Stimulated activated CD8-positive, alpha-beta memory T cell treated with anti-CD3 and anti-CD28 coated beads, Interleukin-7, amount 100 ng/mL, for 4 hours (primary cell): ENCODE measurements at regions not wholly inside any gene's neighbourhood (a gene's known extent, or its start where the extent isn't known, plus 50 kb on each side); places are given as distances from the start of the nearest gene placed in this dataset.
"Not testable (repeated sequence)": the region's sequence is repeated elsewhere in the genome, so short reads cannot be mapped to it uniquely, and the experiment has no call there.

ENCODE experiments used
- DNase-seq, 2 donors: peaks; one replicate each; pipeline ENCODE4 v3.0.0-alpha.2; 2020; ENCODE audit warnings: low read depth in 2 of 2

- DNase-seq, result no peak
Measured at GRCh38 chr2:3036432-3037125, 341.0 kb downstream of the EIPR1 start.

GRCh38 chr2:3035385-3036050 lies 342.1 kb downstream of the EIPR1 start:
- no peak for DNase-seq

- no peak for DNase-seq
Measured at GRCh38 chr2:3034856-3035255, 342.8 kb downstream of the EIPR1 start.

GRCh38 chr2:3034396-3034795 lies 343.2 kb downstream of the EIPR1 start:
- no peak for DNase-seq

- DNase-seq, result no peak
Measured at GRCh38 chr2:3033315-3033714, 344.3 kb downstream of the EIPR1 start.

- DNase-seq, result not testable (repeated sequence)
Measured at GRCh38 chr2:3030791-3031190, 346.8 kb downstream of the EIPR1 start.

- DNase-seq, result no peak
Measured at GRCh38 chr2:3025984-3026383, 351.6 kb downstream of the EIPR1 start.

- DNase-seq, result no peak
Measured at GRCh38 chr2:3025261-3025660, 352.4 kb downstream of the EIPR1 start.

GRCh38 chr2:3024401-3024935 lies 353.1 kb downstream of the EIPR1 start:
- DNase-seq, result no peak

- DNase-seq, result no peak
Measured at GRCh38 chr2:3023531-3023930, 354.1 kb downstream of the EIPR1 start.

GRCh38 chr2:3022841-3023372 lies 354.7 kb downstream of the EIPR1 start:
- DNase-seq, result no peak

- DNase-seq, result no peak
Measured at GRCh38 chr2:3021720-3022119, 355.9 kb downstream of the EIPR1 start.

- DNase-seq, result no peak
Measured at GRCh38 chr2:3010001-3010400, 367.6 kb downstream of the EIPR1 start.

GRCh38 chr2:3009483-3009882 lies 368.1 kb downstream of the EIPR1 start:
- DNase-seq, result no peak

GRCh38 chr2:3009005-3009404 lies 368.6 kb downstream of the EIPR1 start:
- DNase-seq, result no peak

- no peak for DNase-seq
Measured at GRCh38 chr2:3008561-3008960, 369.1 kb downstream of the EIPR1 start.

GRCh38 chr2:3007135-3007534 lies 370.5 kb downstream of the EIPR1 start:
- DNase-seq, result no peak

- DNase-seq, result no peak
Measured at GRCh38 chr2:3005859-3006501, 371.6 kb downstream of the EIPR1 start.

GRCh38 chr2:3001615-3002560 lies 375.7 kb downstream of the EIPR1 start:
- DNase-seq, result no peak

GRCh38 chr2:3000968-3001367 lies 376.6 kb downstream of the EIPR1 start:
- DNase-seq, result no peak

- DNase-seq, result no peak
Measured at GRCh38 chr2:3000125-3000524, 377.5 kb downstream of the EIPR1 start.
